ENCODE measurements at regions not wholly inside any gene's neighbourhood (a gene's known extent, or its start where the extent isn't known, plus 50 kb on each side); places are given as distances from the start of the nearest gene placed in this dataset.

- no peak for DNase-seq
Observed at GRCh38 chr3:194738254-194739093, 52.8 kb downstream of the FAM43A start.

- DNase-seq, result no peak
Observed at GRCh38 chr3:194739498-194740284, 54.0 kb downstream of the FAM43A start.

- DNase-seq, result no peak
Observed at GRCh38 chr3:194740859-194741491, 55.3 kb downstream of the FAM43A start.

GRCh38 chr3:194741916-194742315 lies 56.2 kb downstream of the FAM43A start:
- DNase-seq, result no peak

GRCh38 chr3:194744826-194745225 lies 59.1 kb downstream of the FAM43A start:
- DNase-seq, result no peak

- no peak for DNase-seq
Observed at GRCh38 chr3:194745422-194746184, 59.9 kb downstream of the FAM43A start.

- no peak for DNase-seq
Observed at GRCh38 chr3:194748225-194748624, 62.5 kb downstream of the FAM43A start.

GRCh38 chr3:194749631-194750490 lies 64.2 kb downstream of the FAM43A start:
- DNase-seq, result no peak

GRCh38 chr3:194750491-194750828 lies 64.8 kb downstream of the FAM43A start:
- no peak for DNase-seq

GRCh38 chr3:194755671-194756459 lies 70.2 kb downstream of the FAM43A start:
- DNase-seq, result no peak

- no peak for DNase-seq
Observed at GRCh38 chr3:194756460-194756779, 70.7 kb downstream of the FAM43A start.

GRCh38 chr3:194756791-194757325 lies 71.2 kb downstream of the FAM43A start:
- DNase-seq, result no peak

- no peak for DNase-seq
Observed at GRCh38 chr3:194757647-194758061, 72.0 kb downstream of the FAM43A start.

- DNase-seq, result no peak
Observed at GRCh38 chr3:194758716-194759115, 73.0 kb downstream of the FAM43A start.

GRCh38 chr3:194760494-194761137 lies 74.9 kb downstream of the FAM43A start:
- DNase-seq, result no peak

- DNase-seq, result no peak
Observed at GRCh38 chr3:194761384-194761783, 75.7 kb downstream of the FAM43A start.

- DNase-seq, result no peak
Observed at GRCh38 chr3:194766845-194767244, 81.2 kb downstream of the FAM43A start.

- DNase-seq, result no peak
Observed at GRCh38 chr3:194767446-194768207, 81.9 kb downstream of the FAM43A start.

GRCh38 chr3:194768586-194768985 lies 82.9 kb downstream of the FAM43A start:
- no peak for DNase-seq
